ENCODE measurements at regions not wholly inside any gene's neighbourhood (a gene's known extent, or its start where the extent isn't known, plus 50 kb on each side); places are given as distances from the start of the nearest gene placed in this dataset.

DNA sequence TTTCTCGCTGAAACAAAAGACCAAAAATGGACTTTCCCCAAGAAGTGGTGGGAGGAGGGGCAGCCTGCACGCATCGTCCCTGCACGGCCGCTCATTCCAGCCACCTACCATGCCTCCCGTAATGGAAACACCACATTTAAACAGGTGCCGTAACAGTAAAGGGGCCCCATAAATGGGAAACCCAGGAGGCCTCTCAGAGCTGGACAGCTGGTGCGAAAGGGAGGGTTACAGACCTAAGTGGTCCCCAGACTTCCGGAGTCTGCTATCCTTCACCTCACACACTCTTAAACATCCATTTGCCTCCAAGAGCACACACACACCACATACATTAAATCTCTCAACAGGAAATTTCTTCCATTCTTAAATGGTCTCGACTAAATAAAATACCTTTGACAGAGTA lies 120.7 kb upstream of the SOD1 start:
- no peak for TF ChIP-seq CTCF (IDR thresholded peaks at IDR 0.05)
- no peak for TF ChIP-seq POLR2AphosphoS5 (IDR thresholded peaks at IDR 0.05; ENCODE audit: low read depth, low read length)
- no peak for TF ChIP-seq SIN3A (IDR thresholded peaks at IDR 0.05; ENCODE audit: borderline replicate concordance, insufficient read depth, low read depth, low read length)
